T-helper 1 cell treated with Interleukin-12 subunit alpha and Interleukin-12 subunit beta and Interleukin-4 antibody, amounts not matched to agents 30 μg/mL and 1 μg/mL, for 36 hours (primary cell): ENCODE measurements at regions not wholly inside any gene's neighbourhood (a gene's known extent, or its start where the extent isn't known, plus 50 kb on each side); places are given as distances from the start of the nearest gene placed in this dataset.

ENCODE experiments used
- H3K27ac Mint-ChIP-seq: one replicate; pipeline ENCODE4 v1.8.0; 2021; ENCODE audit warnings: mild to moderate bottlenecking, mixed read lengths
- H3K27me3 Mint-ChIP-seq: one replicate; pipeline ENCODE4 v1.8.0; 2021; ENCODE audit warnings: low read depth, mixed read lengths
- H3K36me3 Mint-ChIP-seq: one replicate; pipeline ENCODE4 v1.8.0; 2021; ENCODE audit warnings: low read depth, mixed read lengths
- H3K4me1 Mint-ChIP-seq: one replicate; pipeline ENCODE4 v1.8.0; 2021; ENCODE audit warnings: low read depth, mixed read lengths
- H3K4me3 Mint-ChIP-seq: one replicate; pipeline ENCODE4 v1.8.0; 2021; ENCODE audit warnings: mild to moderate bottlenecking, moderate library complexity, mixed read lengths
- H3K9me3 Mint-ChIP-seq: one replicate; pipeline ENCODE4 v1.8.0; 2021; ENCODE audit warnings: mixed read lengths

GRCh38 chr10:113269333-113269732 is 283.5 kb upstream of the HABP2 start:
- Mint-ChIP-seq H3K4me3 (no peak overlapping the region), H3K9me3 (no peaks in the 10 kb centered on the region), H3K27ac (no peak overlapping the region), H3K36me3 (no peaks in the 10 kb centered on the region), H3K4me1 (no peaks in the 10 kb centered on the region), H3K27me3 (peaks cover 5% of the 10 kb centered on the region)

GRCh38 chr10:113272511-113272910 is 280.3 kb upstream of the HABP2 start:
- Mint-ChIP-seq H3K27me3 (peaks cover 3% of the 10 kb centered on the region), H3K36me3 (no peaks in the 10 kb centered on the region), H3K4me3 (no peak overlapping the region), H3K4me1 (no peaks in the 10 kb centered on the region), H3K9me3 (peaks cover 6% of the 10 kb centered on the region), H3K27ac (no peak overlapping the region)

GRCh38 chr10:113273181-113274163 is 279.4 kb upstream of the HABP2 start:
- H3K9me3 Mint-ChIP-seq = peaks cover 6% of the 10 kb centered on the region
- H3K4me1 Mint-ChIP-seq = no peaks in the 10 kb centered on the region
- no peaks in the 10 kb centered on the region for H3K36me3 Mint-ChIP-seq
- H3K4me3 Mint-ChIP-seq = no peak overlapping the region
- H3K27ac Mint-ChIP-seq = no peak overlapping the region
- H3K27me3 Mint-ChIP-seq = peaks cover 6% of the 10 kb centered on the region

- no peaks in the 10 kb centered on the region for H3K4me1 Mint-ChIP-seq
- no peak overlapping the region for H3K4me3 Mint-ChIP-seq
- no peak overlapping the region for H3K27ac Mint-ChIP-seq
- peaks cover 6% of the 10 kb centered on the region for H3K9me3 Mint-ChIP-seq
- H3K27me3 Mint-ChIP-seq = peaks cover 7% of the 10 kb centered on the region
- H3K36me3 Mint-ChIP-seq = no peaks in the 10 kb centered on the region
Observed at GRCh38 chr10:113274176-113274829, 278.6 kb upstream of the HABP2 start.

- no peak overlapping the region for H3K4me3 Mint-ChIP-seq
- no peak overlapping the region for H3K27ac Mint-ChIP-seq
- no peaks in the 10 kb centered on the region for H3K4me1 Mint-ChIP-seq
- H3K27me3 Mint-ChIP-seq = peaks cover 7% of the 10 kb centered on the region
- no peaks in the 10 kb centered on the region for H3K36me3 Mint-ChIP-seq
- peaks cover 6% of the 10 kb centered on the region for H3K9me3 Mint-ChIP-seq
Observed at GRCh38 chr10:113278221-113278620, 274.6 kb upstream of the HABP2 start.

GRCh38 chr10:113278664-113279063 is 274.2 kb upstream of the HABP2 start:
- no peaks in the 10 kb centered on the region for H3K4me1 Mint-ChIP-seq
- no peak overlapping the region for H3K4me3 Mint-ChIP-seq
- no peak overlapping the region for H3K27ac Mint-ChIP-seq
- peaks cover 7% of the 10 kb centered on the region for H3K27me3 Mint-ChIP-seq
- no peaks in the 10 kb centered on the region for H3K36me3 Mint-ChIP-seq
- H3K9me3 Mint-ChIP-seq = peaks cover 6% of the 10 kb centered on the region

- Mint-ChIP-seq H3K36me3 (no peaks in the 10 kb centered on the region), H3K27ac (no peak overlapping the region), H3K4me1 (no peaks in the 10 kb centered on the region), H3K4me3 (no peak overlapping the region), H3K9me3 (peaks cover 6% of the 10 kb centered on the region), H3K27me3 (peaks cover 7% of the 10 kb centered on the region)
Observed at GRCh38 chr10:113279262-113279661, 273.6 kb upstream of the HABP2 start.

- no peaks in the 10 kb centered on the region for H3K4me1 Mint-ChIP-seq
- H3K36me3 Mint-ChIP-seq = no peaks in the 10 kb centered on the region
- no peak overlapping the region for H3K4me3 Mint-ChIP-seq
- H3K9me3 Mint-ChIP-seq = no peaks in the 10 kb centered on the region
- peaks cover 7% of the 10 kb centered on the region for H3K27me3 Mint-ChIP-seq
- no peak overlapping the region for H3K27ac Mint-ChIP-seq
Observed at GRCh38 chr10:113282564-113282963, 270.3 kb upstream of the HABP2 start.

- H3K9me3 Mint-ChIP-seq = no peaks in the 10 kb centered on the region
- H3K27me3 Mint-ChIP-seq = peaks cover 4% of the 10 kb centered on the region
- H3K27ac Mint-ChIP-seq = no peak overlapping the region
- H3K4me3 Mint-ChIP-seq = no peak overlapping the region
- no peaks in the 10 kb centered on the region for H3K4me1 Mint-ChIP-seq
- H3K36me3 Mint-ChIP-seq = no peaks in the 10 kb centered on the region
Observed at GRCh38 chr10:113283189-113283588, 269.7 kb upstream of the HABP2 start.

- Mint-ChIP-seq H3K27me3 (no peaks in the 10 kb centered on the region), H3K27ac (no peak overlapping the region), H3K9me3 (no peaks in the 10 kb centered on the region), H3K4me3 (no peak overlapping the region), H3K36me3 (no peaks in the 10 kb centered on the region), H3K4me1 (no peaks in the 10 kb centered on the region)
Observed at GRCh38 chr10:113284635-113285034, 268.2 kb upstream of the HABP2 start.

- Mint-ChIP-seq H3K4me1 (no peaks in the 10 kb centered on the region), H3K27ac (no peak overlapping the region)
Observed at GRCh38 chr10:113285305-113285704, 267.5 kb upstream of the HABP2 start.

GRCh38 chr10:113287592-113287991 is 265.3 kb upstream of the HABP2 start:
- no peaks in the 10 kb centered on the region for H3K36me3 Mint-ChIP-seq
- H3K4me1 Mint-ChIP-seq = no peaks in the 10 kb centered on the region
- no peak overlapping the region for H3K4me3 Mint-ChIP-seq
- no peaks in the 10 kb centered on the region for H3K9me3 Mint-ChIP-seq
- H3K27me3 Mint-ChIP-seq = peaks cover 4% of the 10 kb centered on the region
- H3K27ac Mint-ChIP-seq = no peak overlapping the region

More at GRCh38 chr10:113285305-113285704, 267.5 kb upstream of the HABP2 start:
- Mint-ChIP-seq H3K27me3 (peaks cover 4% of the 10 kb centered on the region), H3K9me3 (no peaks in the 10 kb centered on the region), H3K36me3 (no peaks in the 10 kb centered on the region), H3K4me3 (no peak overlapping the region)

- H3K27me3 Mint-ChIP-seq = peaks cover 4% of the 10 kb centered on the region
- no peak overlapping the region for H3K27ac Mint-ChIP-seq
- no peaks in the 10 kb centered on the region for H3K36me3 Mint-ChIP-seq
- H3K4me3 Mint-ChIP-seq = no peak overlapping the region
- H3K9me3 Mint-ChIP-seq = no peaks in the 10 kb centered on the region
- no peaks in the 10 kb centered on the region for H3K4me1 Mint-ChIP-seq
Observed at GRCh38 chr10:113290137-113290536, 262.7 kb upstream of the HABP2 start.

GRCh38 chr10:113291413-113291812 is 261.4 kb upstream of the HABP2 start:
- no peaks in the 10 kb centered on the region for H3K9me3 Mint-ChIP-seq
- H3K4me3 Mint-ChIP-seq = no peak overlapping the region
- peaks cover 4% of the 10 kb centered on the region for H3K27me3 Mint-ChIP-seq
- no peaks in the 10 kb centered on the region for H3K36me3 Mint-ChIP-seq
- H3K27ac Mint-ChIP-seq = no peak overlapping the region
- no peaks in the 10 kb centered on the region for H3K4me1 Mint-ChIP-seq

GRCh38 chr10:113292086-113292485 is 260.8 kb upstream of the HABP2 start:
- no peak overlapping the region for H3K4me3 Mint-ChIP-seq
- no peaks in the 10 kb centered on the region for H3K4me1 Mint-ChIP-seq

More at GRCh38 chr10:113292086-113292485, 260.8 kb upstream of the HABP2 start:
- Mint-ChIP-seq H3K27ac (no peak overlapping the region), H3K36me3 (no peaks in the 10 kb centered on the region), H3K27me3 (peaks cover 4% of the 10 kb centered on the region), H3K9me3 (no peaks in the 10 kb centered on the region)
